ENCODE measurements at regions not wholly inside any gene's neighbourhood (a gene's known extent, or its start where the extent isn't known, plus 50 kb on each side); places are given as distances from the start of the nearest gene placed in this dataset.

DNA sequence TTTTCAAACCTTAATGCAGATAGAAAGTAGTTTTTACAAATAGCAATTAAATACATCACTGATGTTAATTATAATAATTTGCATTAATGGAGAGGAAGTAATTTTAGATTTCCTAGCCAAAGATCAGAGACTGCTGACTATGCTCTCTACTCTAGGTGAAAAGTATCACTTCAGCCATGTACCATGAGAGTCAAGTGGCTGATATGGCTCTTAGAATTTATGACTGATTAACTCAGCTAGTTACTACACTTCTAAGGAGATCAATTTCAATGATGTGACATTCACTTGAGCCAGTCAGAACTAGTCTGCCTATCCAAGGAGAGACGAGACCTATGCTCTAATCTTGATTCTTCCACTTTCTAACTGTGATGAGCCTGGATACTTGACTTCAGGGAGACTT, 405.7 kb upstream of the RORA start:
- TF ChIP-seq, protein P1, sequence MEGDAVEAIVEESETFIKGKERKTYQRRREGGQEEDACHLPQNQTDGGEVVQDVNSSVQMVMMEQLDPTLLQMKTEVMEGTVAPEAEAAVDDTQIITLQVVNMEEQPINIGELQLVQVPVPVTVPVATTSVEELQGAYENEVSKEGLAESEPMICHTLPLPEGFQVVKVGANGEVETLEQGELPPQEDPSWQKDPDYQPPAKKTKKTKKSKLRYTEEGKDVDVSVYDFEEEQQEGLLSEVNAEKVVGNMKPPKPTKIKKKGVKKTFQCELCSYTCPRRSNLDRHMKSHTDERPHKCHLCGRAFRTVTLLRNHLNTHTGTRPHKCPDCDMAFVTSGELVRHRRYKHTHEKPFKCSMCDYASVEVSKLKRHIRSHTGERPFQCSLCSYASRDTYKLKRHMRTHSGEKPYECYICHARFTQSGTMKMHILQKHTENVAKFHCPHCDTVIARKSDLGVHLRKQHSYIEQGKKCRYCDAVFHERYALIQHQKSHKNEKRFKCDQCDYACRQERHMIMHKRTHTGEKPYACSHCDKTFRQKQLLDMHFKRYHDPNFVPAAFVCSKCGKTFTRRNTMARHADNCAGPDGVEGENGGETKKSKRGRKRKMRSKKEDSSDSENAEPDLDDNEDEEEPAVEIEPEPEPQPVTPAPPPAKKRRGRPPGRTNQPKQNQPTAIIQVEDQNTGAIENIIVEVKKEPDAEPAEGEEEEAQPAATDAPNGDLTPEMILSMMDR (IDR thresholded peaks at IDR 0.05), result no peak
- no peak for TF ChIP-seq POLR2A (IDR thresholded peaks at IDR 0.05)

All from tibial nerve (tissue), 3 donors.